HepG2 (cell line): ENCODE measurements at regions not wholly inside any gene's neighbourhood (a gene's known extent, or its start where the extent isn't known, plus 50 kb on each side); places are given as distances from the start of the nearest gene placed in this dataset.
A peak's percentile ranks its signal among the peaks of the same experiment; 100 is the strongest.
"Not testable (repeated sequence)": the region's sequence is repeated elsewhere in the genome, so short reads cannot be mapped to it uniquely, and the experiment has no call there.

Experiments
- ATAC-seq: fragments of 200-7000 bp; cut with Tn5 transposase; 3 replicates; pipeline ENCODE4 v1.9.1; 2020; ENCODE audit warnings: mild to moderate bottlenecking, moderate library complexity
- BruUV-seq: library from RNA; stranded (reverse); fragments of 400-500 nt; replicated peaks from 2 replicates; lab custom pipeline; 2021; lab: Mats Ljungman, UMichigan
- CTCF ChIA-PET: fragments of 300-600 bp; formaldehyde crosslinking; extraction: SDS; loops from one replicate; lab custom pipeline; 2021; ENCODE audit warnings: low total read pairs, inconsistent platforms, low intra/inter-chr PET ratio; lab: Yijun Ruan, JAX
- POLR2A ChIA-PET: fragments of 350-600 bp; sonication (Branson Sonifier 250); formaldehyde crosslinking; loops from one replicate; lab custom pipeline; 2020; ENCODE audit warnings: antibody characterized with exemption, inconsistent platforms; lab: Yijun Ruan, JAX
- DNase-seq: peaks from one replicate; pipeline ENCODE4 v3.0.0-alpha.2; 2015; ENCODE audit warnings: low spot score
- FAIRE-seq: peaks from 3 replicates; lab custom pipeline; 2011; peaks lifted over from hg19 to GRCh38; lab: Jason Lieb, UNC
- H2AFZ ChIP-seq: one replicate; pipeline ENCODE4 v1.6.1; 2011; ENCODE audit warnings: low read length, inconsistent platforms
- H3K27ac ChIP-seq: fragments of 300-600 bp; 3 replicates; pipeline ENCODE4 v1.8.0; 2011; ENCODE audit warnings: mixed run types, mild to moderate bottlenecking, mixed read lengths, low read length, inconsistent platforms; ENCODE audit not compliant: insufficient read depth; ENCODE audit errors: extremely low read length
- H3K27me3 ChIP-seq, 2 experiments: fragments of 200-600 bp in 1 of 2; 2 replicates in 1 of 2; 3 replicates in 1 of 2; pipeline versions ENCODE4 v1.6.0 to v1.8.0; 2011; ENCODE audit warnings: low read length in 2 of 2, mild to moderate bottlenecking in 2 of 2, moderate library complexity in 2 of 2, inconsistent platforms in 1 of 2; ENCODE audit not compliant: insufficient read depth in 2 of 2, control insufficient read depth in 1 of 2
- H3K36me3 ChIP-seq, 2 experiments: fragments of 200-600 bp in 1 of 2; replicated peaks in 1 of 2; 2 replicates in 1 of 2; 3 replicates in 1 of 2; pipeline versions ENCODE4 v1.5.1 to v1.8.0; 2011; ENCODE audit warnings: low read length in 2 of 2, inconsistent platforms in 1 of 2; ENCODE audit not compliant: insufficient read depth in 2 of 2, control insufficient read depth in 1 of 2
- H3K4me1 ChIP-seq: 2 replicates; pipeline ENCODE4 v1.5.1; 2012; ENCODE audit warnings: low read length, inconsistent platforms; ENCODE audit not compliant: insufficient read depth
- H3K4me2 ChIP-seq: 2 replicates; pipeline ENCODE4 v1.6.0; 2011; ENCODE audit warnings: low read depth, low read length, inconsistent platforms
- H3K4me3 ChIP-seq, 3 experiments: fragments of 200-600 bp in 1 of 3; sonication (generic), shearing (Covaris generic) in 1 of 3; replicated peaks in 1 of 3; 2 replicates each; pipeline ENCODE4 v1.5.1; 2011 to 2016; ENCODE audit warnings: low read length in 3 of 3, inconsistent platforms in 2 of 3, low read depth in 2 of 3, mild to moderate bottlenecking in 2 of 3, control low read depth in 1 of 3, mixed read lengths in 1 of 3; ENCODE audit not compliant: insufficient read depth in 1 of 3
- H3K79me2 ChIP-seq: one replicate; pipeline ENCODE4 v1.6.1; 2011; ENCODE audit warnings: low read length, inconsistent platforms; ENCODE audit not compliant: insufficient read depth
- H3K9ac ChIP-seq: 2 replicates; pipeline ENCODE4 v1.6.0; 2011; ENCODE audit warnings: mild to moderate bottlenecking, low read depth, low read length, inconsistent platforms; ENCODE audit not compliant: insufficient read depth
- H3K9me3 ChIP-seq: 2 replicates; pipeline ENCODE4 v1.5.1; 2012; ENCODE audit warnings: mild to moderate bottlenecking, low read length
- H4K20me1 ChIP-seq: 2 replicates; pipeline ENCODE4 v1.6.0; 2011; ENCODE audit warnings: inconsistent platforms, mild to moderate bottlenecking, low read length, moderate library complexity; ENCODE audit not compliant: insufficient read depth
- NFIC ChIP-seq: IDR thresholded peaks from 2 replicates; pipeline ENCODE4 v1.6.1; 2012; ENCODE audit warnings: mild to moderate bottlenecking, low read length, inconsistent platforms
- RFX3 ChIP-seq: IDR thresholded peaks from 2 replicates; pipeline ENCODE4 v1.6.1; 2016; ENCODE audit warnings: missing biosample characterization, missing genetic modification reagents
- ZNF7 ChIP-seq: IDR thresholded peaks from 2 replicates; pipeline ENCODE4 v1.6.1; 2016; ENCODE audit warnings: missing biosample characterization, missing genetic modification reagents
- WGBS: methylation state at CpG from one replicate; pipeline ENCODE4 v1.1.6; 2017; ENCODE audit warnings: low lambda C conversion rate; 5-methylcytosine and 5-hydroxymethylcytosine counted together
- in situ Hi-C: cut with HindIII; loops from 2 replicates; pipeline ENCODE4 v1.10.0; 2017; ENCODE audit warnings: low pct_unique_long_range_greater_than_20kb; ENCODE audit not compliant: extremely low pct_ligation_motif_present
- intact Hi-C: fragments of 100-400 bp; cut with micrococcal nuclease; formaldehyde crosslinking; loops from one replicate; pipeline ENCODE4 v1.10.0; 2022; ENCODE audit not compliant: unreplicated experiment
- TF ChIP-seq, protein P1 (sequence below): sonication (generic); formaldehyde crosslinking; IDR thresholded peaks from 2 replicates; pipeline ENCODE4 v1.4.0; 2020; ENCODE audit warnings: missing genetic modification reagents, borderline replicate concordance
- TF ChIP-seq, protein P2 (sequence below): sonication (generic); formaldehyde crosslinking; IDR thresholded peaks from 2 replicates; pipeline ENCODE4 v1.4.0; 2020; ENCODE audit warnings: mild to moderate bottlenecking, missing genetic modification reagents, borderline replicate concordance
- TF ChIP-seq, protein P3 (sequence below): sonication (generic); formaldehyde crosslinking; IDR thresholded peaks from 2 replicates; pipeline ENCODE4 v1.9.0; 2022; ENCODE audit warnings: missing genetic modification reagents, mild to moderate bottlenecking, borderline replicate concordance

DNA sequence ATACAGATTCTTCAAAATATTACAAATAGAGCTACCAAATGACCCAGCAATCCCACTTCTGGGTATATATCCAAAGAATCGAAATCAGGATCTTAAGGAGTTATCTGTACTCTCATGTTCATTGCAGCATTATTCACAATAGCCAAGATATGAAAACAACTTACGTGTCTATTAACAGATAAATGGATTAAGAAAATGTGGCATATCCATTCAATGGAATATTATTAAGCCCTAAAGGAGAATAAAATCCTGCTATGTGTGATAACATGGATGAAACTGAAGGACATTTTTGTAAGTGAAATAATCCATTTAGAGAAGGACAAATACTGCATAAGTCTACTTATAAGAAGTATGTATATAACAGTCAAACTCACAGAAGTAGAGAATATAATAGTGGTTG is 450.6 kb downstream of the TMEM232 start (continued):
- TF ChIP-seq, protein P1, sequence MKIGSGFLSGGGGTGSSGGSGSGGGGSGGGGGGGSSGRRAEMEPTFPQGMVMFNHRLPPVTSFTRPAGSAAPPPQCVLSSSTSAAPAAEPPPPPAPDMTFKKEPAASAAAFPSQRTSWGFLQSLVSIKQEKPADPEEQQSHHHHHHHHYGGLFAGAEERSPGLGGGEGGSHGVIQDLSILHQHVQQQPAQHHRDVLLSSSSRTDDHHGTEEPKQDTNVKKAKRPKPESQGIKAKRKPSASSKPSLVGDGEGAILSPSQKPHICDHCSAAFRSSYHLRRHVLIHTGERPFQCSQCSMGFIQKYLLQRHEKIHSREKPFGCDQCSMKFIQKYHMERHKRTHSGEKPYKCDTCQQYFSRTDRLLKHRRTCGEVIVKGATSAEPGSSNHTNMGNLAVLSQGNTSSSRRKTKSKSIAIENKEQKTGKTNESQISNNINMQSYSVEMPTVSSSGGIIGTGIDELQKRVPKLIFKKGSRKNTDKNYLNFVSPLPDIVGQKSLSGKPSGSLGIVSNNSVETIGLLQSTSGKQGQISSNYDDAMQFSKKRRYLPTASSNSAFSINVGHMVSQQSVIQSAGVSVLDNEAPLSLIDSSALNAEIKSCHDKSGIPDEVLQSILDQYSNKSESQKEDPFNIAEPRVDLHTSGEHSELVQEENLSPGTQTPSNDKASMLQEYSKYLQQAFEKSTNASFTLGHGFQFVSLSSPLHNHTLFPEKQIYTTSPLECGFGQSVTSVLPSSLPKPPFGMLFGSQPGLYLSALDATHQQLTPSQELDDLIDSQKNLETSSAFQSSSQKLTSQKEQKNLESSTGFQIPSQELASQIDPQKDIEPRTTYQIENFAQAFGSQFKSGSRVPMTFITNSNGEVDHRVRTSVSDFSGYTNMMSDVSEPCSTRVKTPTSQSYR (CRISPR knock-in tag) = no peak
- TF ChIP-seq NFIC (no peak), RFX3 (CRISPR knock-in tag) (no peak), ZNF7 (CRISPR knock-in tag) (no peak)

DNA sequence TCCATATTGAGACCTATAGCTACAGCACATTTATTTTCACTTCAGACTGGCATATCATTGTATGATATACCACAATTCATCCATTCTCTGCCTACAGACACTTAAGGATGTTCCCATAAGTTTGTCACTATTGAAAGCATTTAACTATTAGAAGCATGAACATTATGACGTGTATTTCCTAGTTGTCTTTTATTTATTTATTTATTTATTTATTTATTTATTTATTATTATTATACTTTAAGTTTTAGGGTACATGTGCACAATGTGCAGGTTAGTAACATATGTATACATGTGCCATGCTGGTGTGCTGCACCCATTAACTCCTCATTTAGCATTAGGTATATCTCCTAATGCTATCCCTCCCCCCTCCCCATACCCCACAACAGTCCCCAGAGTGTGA is 448.0 kb downstream of the TMEM232 start:
- in situ Hi-C loops, H3K4me3 ChIP-seq, H3K9ac ChIP-seq, H3K4me1 ChIP-seq, H3K9me3 ChIP-seq, CTCF ChIA-PET, H3K27ac ChIP-seq, POLR2A ChIA-PET, intact Hi-C loops, H3K4me2 ChIP-seq, FAIRE-seq, H3K27me3 ChIP-seq, ATAC-seq, H4K20me1 ChIP-seq, H2AFZ ChIP-seq, BruUV-seq, DNase-seq, H3K79me2 ChIP-seq, H3K36me3 ChIP-seq: not testable (repeated sequence)
- WGBS = 16% methylated on average over 1 of the region's 1 CpG

DNA sequence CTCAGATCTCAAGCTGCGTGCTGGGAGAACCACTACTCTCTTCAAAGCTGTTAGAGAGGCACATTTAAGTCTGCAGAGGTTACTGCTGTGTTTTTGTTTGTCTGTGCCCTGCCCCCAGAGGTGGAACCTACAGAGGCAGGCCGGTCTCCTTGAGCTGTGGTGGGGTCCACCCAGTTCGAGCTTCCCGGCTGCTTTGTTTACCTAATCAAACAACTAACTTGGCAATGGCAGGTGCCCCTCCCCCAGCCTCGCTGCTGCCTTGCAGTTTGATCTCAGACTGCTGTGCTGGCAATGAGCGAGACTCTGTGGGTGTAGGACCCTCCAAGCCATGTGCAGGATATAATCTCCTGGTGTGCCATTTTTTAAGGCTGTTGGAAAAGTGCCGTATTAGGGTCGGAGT is 442.4 kb downstream of the TMEM232 start:
- H3K9ac ChIP-seq, H3K36me3 ChIP-seq, H3K27ac ChIP-seq, H4K20me1 ChIP-seq, POLR2A ChIA-PET, in situ Hi-C loops, intact Hi-C loops, CTCF ChIA-PET, H3K79me2 ChIP-seq, H3K9me3 ChIP-seq, H3K4me3 ChIP-seq, ATAC-seq, H2AFZ ChIP-seq, H3K27me3 ChIP-seq, BruUV-seq, FAIRE-seq: not testable (repeated sequence)
- peak; percentile 10 for DNase-seq
- Histone ChIP-seq H3K4me1 (peaks cover 12% of the 10 kb centered on the region), H3K4me2 (peak overlapping the region; percentile 39)
- 27% methylated on average over 3 of the region's 8 CpGs for WGBS
- TF ChIP-seq, protein P2, sequence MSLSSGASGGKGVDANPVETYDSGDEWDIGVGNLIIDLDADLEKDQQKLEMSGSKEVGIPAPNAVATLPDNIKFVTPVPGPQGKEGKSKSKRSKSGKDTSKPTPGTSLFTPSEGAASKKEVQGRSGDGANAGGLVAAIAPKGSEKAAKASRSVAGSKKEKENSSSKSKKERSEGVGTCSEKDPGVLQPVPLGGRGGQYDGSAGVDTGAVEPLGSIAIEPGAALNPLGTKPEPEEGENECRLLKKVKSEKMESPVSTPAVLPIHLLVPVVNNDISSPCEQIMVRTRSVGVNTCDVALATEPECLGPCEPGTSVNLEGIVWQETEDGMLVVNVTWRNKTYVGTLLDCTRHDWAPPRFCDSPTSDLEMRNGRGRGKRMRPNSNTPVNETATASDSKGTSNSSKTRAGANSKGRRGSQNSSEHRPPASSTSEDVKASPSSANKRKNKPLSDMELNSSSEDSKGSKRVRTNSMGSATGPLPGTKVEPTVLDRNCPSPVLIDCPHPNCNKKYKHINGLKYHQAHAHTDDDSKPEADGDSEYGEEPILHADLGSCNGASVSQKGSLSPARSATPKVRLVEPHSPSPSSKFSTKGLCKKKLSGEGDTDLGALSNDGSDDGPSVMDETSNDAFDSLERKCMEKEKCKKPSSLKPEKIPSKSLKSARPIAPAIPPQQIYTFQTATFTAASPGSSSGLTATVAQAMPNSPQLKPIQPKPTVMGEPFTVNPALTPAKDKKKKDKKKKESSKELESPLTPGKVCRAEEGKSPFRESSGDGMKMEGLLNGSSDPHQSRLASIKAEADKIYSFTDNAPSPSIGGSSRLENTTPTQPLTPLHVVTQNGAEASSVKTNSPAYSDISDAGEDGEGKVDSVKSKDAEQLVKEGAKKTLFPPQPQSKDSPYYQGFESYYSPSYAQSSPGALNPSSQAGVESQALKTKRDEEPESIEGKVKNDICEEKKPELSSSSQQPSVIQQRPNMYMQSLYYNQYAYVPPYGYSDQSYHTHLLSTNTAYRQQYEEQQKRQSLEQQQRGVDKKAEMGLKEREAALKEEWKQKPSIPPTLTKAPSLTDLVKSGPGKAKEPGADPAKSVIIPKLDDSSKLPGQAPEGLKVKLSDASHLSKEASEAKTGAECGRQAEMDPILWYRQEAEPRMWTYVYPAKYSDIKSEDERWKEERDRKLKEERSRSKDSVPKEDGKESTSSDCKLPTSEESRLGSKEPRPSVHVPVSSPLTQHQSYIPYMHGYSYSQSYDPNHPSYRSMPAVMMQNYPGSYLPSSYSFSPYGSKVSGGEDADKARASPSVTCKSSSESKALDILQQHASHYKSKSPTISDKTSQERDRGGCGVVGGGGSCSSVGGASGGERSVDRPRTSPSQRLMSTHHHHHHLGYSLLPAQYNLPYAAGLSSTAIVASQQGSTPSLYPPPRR = peak; percentile 39; the same call in 1 of the 2 replicates
- TF ChIP-seq, protein P3, sequence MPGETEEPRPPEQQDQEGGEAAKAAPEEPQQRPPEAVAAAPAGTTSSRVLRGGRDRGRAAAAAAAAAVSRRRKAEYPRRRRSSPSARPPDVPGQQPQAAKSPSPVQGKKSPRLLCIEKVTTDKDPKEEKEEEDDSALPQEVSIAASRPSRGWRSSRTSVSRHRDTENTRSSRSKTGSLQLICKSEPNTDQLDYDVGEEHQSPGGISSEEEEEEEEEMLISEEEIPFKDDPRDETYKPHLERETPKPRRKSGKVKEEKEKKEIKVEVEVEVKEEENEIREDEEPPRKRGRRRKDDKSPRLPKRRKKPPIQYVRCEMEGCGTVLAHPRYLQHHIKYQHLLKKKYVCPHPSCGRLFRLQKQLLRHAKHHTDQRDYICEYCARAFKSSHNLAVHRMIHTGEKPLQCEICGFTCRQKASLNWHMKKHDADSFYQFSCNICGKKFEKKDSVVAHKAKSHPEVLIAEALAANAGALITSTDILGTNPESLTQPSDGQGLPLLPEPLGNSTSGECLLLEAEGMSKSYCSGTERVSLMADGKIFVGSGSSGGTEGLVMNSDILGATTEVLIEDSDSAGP (CRISPR knock-in tag) = peak; percentile 29; the same call in 1 of the 2 replicates
